Chondrocyte (in vitro differentiated cells): ENCODE measurements at regions not wholly inside any gene's neighbourhood (a gene's known extent, or its start where the extent isn't known, plus 50 kb on each side); places are given as distances from the start of the nearest gene placed in this dataset.

Experiments
- DNase-seq: peaks from one replicate; pipeline ENCODE4 v3.0.0; 2021; ENCODE audit warnings: mixed read lengths, low spot score
- H3K27ac Mint-ChIP-seq: one replicate; pipeline ENCODE4 v1.8.0; 2021; ENCODE audit warnings: mild to moderate bottlenecking, moderate library complexity, mixed read lengths; ENCODE audit not compliant: unreplicated experiment
- H3K27me3 Mint-ChIP-seq: 2 replicates; pipeline ENCODE4 v1.8.0; 2021; ENCODE audit warnings: low read depth, mixed read lengths
- H3K36me3 Mint-ChIP-seq: 2 replicates; pipeline ENCODE4 v1.8.0; 2021; ENCODE audit warnings: low read depth, mixed read lengths
- H3K4me1 Mint-ChIP-seq: 2 replicates; pipeline ENCODE4 v1.8.0; 2021; ENCODE audit warnings: low read depth, mild to moderate bottlenecking, mixed read lengths
- H3K4me3 Mint-ChIP-seq: one replicate; pipeline ENCODE4 v1.8.0; 2021; ENCODE audit warnings: mild to moderate bottlenecking, moderate library complexity, mixed read lengths; ENCODE audit not compliant: unreplicated experiment
- H3K9me3 Mint-ChIP-seq: 2 replicates; pipeline ENCODE4 v1.8.0; 2021; ENCODE audit warnings: low read depth, mixed read lengths
- CTCF ChIP-seq: fragments of 200-600 bp; sonication (generic); IDR thresholded peaks from 2 replicates; pipeline ENCODE4 v1.5.0; 2021; ENCODE audit warnings: antibody characterized with exemption, mild to moderate bottlenecking, moderate library complexity

- H3K27me3 Mint-ChIP-seq: no peaks in the 10 kb centered on the region
- no peak for DNase-seq
- no peaks in the 10 kb centered on the region for H3K36me3 Mint-ChIP-seq
- no peak for TF ChIP-seq CTCF
- H3K27ac Mint-ChIP-seq: no peak overlapping the region
- no peak overlapping the region for H3K4me3 Mint-ChIP-seq
- peaks cover 3% of the 10 kb centered on the region for H3K9me3 Mint-ChIP-seq
- peaks cover 15% of the 10 kb centered on the region for H3K4me1 Mint-ChIP-seq
Observed at GRCh38 chr12:58547217-58547616, 373.1 kb downstream of the LRIG3 start.

GRCh38 chr12:58548801-58549200 lies 371.5 kb downstream of the LRIG3 start:
- DNase-seq: no peak
- no peak for TF ChIP-seq CTCF

GRCh38 chr12:58554522-58555157 lies 365.7 kb downstream of the LRIG3 start:
- TF ChIP-seq CTCF: no peak
- H3K9me3 Mint-ChIP-seq: peaks cover 6% of the 10 kb centered on the region
- H3K4me1 Mint-ChIP-seq: peaks cover 46% of the 10 kb centered on the region
- no peak overlapping the region for H3K4me3 Mint-ChIP-seq
- H3K27me3 Mint-ChIP-seq: no peaks in the 10 kb centered on the region
- no peaks in the 10 kb centered on the region for H3K36me3 Mint-ChIP-seq
- no peak for DNase-seq
- H3K27ac Mint-ChIP-seq: peak overlapping the region; percentile 58

More at GRCh38 chr12:58548801-58549200, 371.5 kb downstream of the LRIG3 start:
- Mint-ChIP-seq H3K36me3 (no peaks in the 10 kb centered on the region), H3K4me1 (peaks cover 12% of the 10 kb centered on the region), H3K9me3 (no peaks in the 10 kb centered on the region), H3K27me3 (no peaks in the 10 kb centered on the region), H3K27ac (no peak overlapping the region), H3K4me3 (no peak overlapping the region)

GRCh38 chr12:58557171-58557570 lies 363.1 kb downstream of the LRIG3 start:
- H3K9me3 Mint-ChIP-seq: peaks cover 6% of the 10 kb centered on the region
- peak overlapping the region; percentile 89 for H3K27ac Mint-ChIP-seq
- no peak for TF ChIP-seq CTCF
- H3K27me3 Mint-ChIP-seq: no peaks in the 10 kb centered on the region
- no peaks in the 10 kb centered on the region for H3K36me3 Mint-ChIP-seq
- peak overlapping the region; percentile 4 for H3K4me3 Mint-ChIP-seq
- no peak for DNase-seq
- peaks cover 48% of the 10 kb centered on the region for H3K4me1 Mint-ChIP-seq

GRCh38 chr12:58557661-58558060 lies 362.6 kb downstream of the LRIG3 start:
- Mint-ChIP-seq H3K36me3 (no peaks in the 10 kb centered on the region), H3K4me3 (no peak overlapping the region), H3K27me3 (no peaks in the 10 kb centered on the region), H3K4me1 (peaks cover 48% of the 10 kb centered on the region), H3K27ac (peak overlapping the region; percentile 89), H3K9me3 (peaks cover 6% of the 10 kb centered on the region)
- DNase-seq: no peak
- TF ChIP-seq CTCF: no peak
